B cell (primary cell): ENCODE measurements at regions not wholly inside any gene's neighbourhood (a gene's known extent, or its start where the extent isn't known, plus 50 kb on each side); places are given as distances from the start of the nearest gene placed in this dataset.

Experiments used
- ATAC-seq: fragments of 200-7000 bp; cut with Tn5 transposase; one replicate; pipeline ENCODE4 v1.10.0; 2021; ENCODE audit warnings: low read depth, mild to moderate bottlenecking, moderate number of reproducible peaks, moderate library complexity
- CTCF ChIA-PET: fragments of 350-600 bp; sonication (Branson Sonifier 250); formaldehyde crosslinking; loops from one replicate; lab custom pipeline; 2021; ENCODE audit warnings: antibody characterized with exemption, inconsistent platforms; lab: Charles Lee
- POLR2A ChIA-PET: fragments of 350-600 bp; sonication (Branson Sonifier 250); formaldehyde crosslinking; loops from one replicate; lab custom pipeline; 2021; ENCODE audit warnings: antibody characterized with exemption; lab: Charles Lee
- DNase-seq: peaks from one replicate; pipeline ENCODE4 v3.0.0; 2013
- H2AFZ ChIP-seq: 2 replicates; pipeline ENCODE4 v1.6.1; 2012; ENCODE audit warnings: mild to moderate bottlenecking, low read depth, low read length; ENCODE audit not compliant: insufficient read depth, poor library complexity, severe bottlenecking
- H3K27ac ChIP-seq, 2 donors: 1 replicate in 1 of 2; 2 replicates in 1 of 2; pipeline ENCODE4 v1.5.1; 2012 to 2013; ENCODE audit warnings: low read length in 2 of 2, mild to moderate bottlenecking in 2 of 2, moderate library complexity in 1 of 2
- H3K27me3 ChIP-seq, 4 experiments: fragments of 200-600 bp in 1 of 4; sonication (generic) in 1 of 4; replicated peaks in 1 of 4; 1 replicate in 2 of 4; 2 replicates in 2 of 4; pipeline versions ENCODE4 v1.6.1 to v1.7.0; 2013 to 2016; ENCODE audit warnings: low read length in 3 of 4, mild to moderate bottlenecking in 2 of 4, mixed read lengths in 1 of 4, moderate library complexity in 1 of 4; ENCODE audit not compliant: insufficient read depth in 4 of 4, control insufficient read depth in 3 of 4; ENCODE audit errors: control extremely low read depth in 1 of 4
- H3K36me3 ChIP-seq, 2 experiments: replicated peaks in 1 of 2; 1 replicate in 1 of 2; 2 replicates in 1 of 2; pipeline versions ENCODE4 v1.6.1 to v1.7.1; 2013; ENCODE audit warnings: low read length in 1 of 2; ENCODE audit not compliant: insufficient read depth in 2 of 2, control insufficient read depth in 1 of 2; ENCODE audit errors: control extremely low read depth in 1 of 2, extremely low read depth in 1 of 2
- H3K4me1 ChIP-seq, 2 donors: fragments of 200-600 bp in 1 of 2; sonication (generic) in 1 of 2; 1 replicate in 1 of 2; 2 replicates in 1 of 2; pipeline versions ENCODE4 v1.5.1 to v1.6.1; 2013 to 2017; ENCODE audit warnings: low read length in 2 of 2; ENCODE audit not compliant: control insufficient read depth in 2 of 2, insufficient read depth in 2 of 2
- H3K4me2 ChIP-seq: replicated peaks from 2 replicates; pipeline ENCODE3; 2012; ENCODE audit warnings: mild to moderate bottlenecking, low read depth, low read length; ENCODE audit not compliant: poor library complexity, severe bottlenecking
- H3K4me3 ChIP-seq, 5 experiments: fragments of 200-600 bp in 1 of 5; sonication (generic) in 1 of 5; 1 replicate in 3 of 5; 2 replicates in 2 of 5; pipeline versions ENCODE4 v1.5.1 to v1.7.0; 2011 to 2016; ENCODE audit warnings: low read length in 4 of 5, mild to moderate bottlenecking in 4 of 5, low read depth in 2 of 5, control low read depth in 1 of 5, moderate library complexity in 1 of 5; ENCODE audit not compliant: insufficient read depth in 1 of 5; ENCODE audit errors: control extremely low read depth in 1 of 5, extremely low read depth in 1 of 5
- H3K79me2 ChIP-seq: fragments of 200-600 bp; sonication (generic); one replicate; pipeline ENCODE4 v1.6.0; 2016; ENCODE audit warnings: low read length; ENCODE audit not compliant: control insufficient read depth, insufficient read depth
- H3K9ac ChIP-seq: fragments of 200-600 bp; sonication (generic); 2 replicates; pipeline ENCODE4 v1.6.1; 2017; ENCODE audit warnings: mild to moderate bottlenecking, low read length, moderate library complexity
- H3K9me3 ChIP-seq, 3 donors: one replicate each; pipeline versions ENCODE4 v1.6.1 to v1.7.1; 2013; ENCODE audit warnings: low read length in 2 of 3; ENCODE audit not compliant: control insufficient read depth in 2 of 3, insufficient read depth in 1 of 3; ENCODE audit errors: control extremely low read depth in 1 of 3
- H4K20me1 ChIP-seq: 2 replicates; pipeline ENCODE4 v1.6.0; 2012; ENCODE audit warnings: mild to moderate bottlenecking, low read length; ENCODE audit not compliant: insufficient read depth, control insufficient read depth, poor library complexity, severe bottlenecking
- H3K27ac Mint-ChIP-seq: one replicate; pipeline ENCODE4 v1.8.0; 2021; ENCODE audit warnings: mixed read lengths
- H3K27me3 Mint-ChIP-seq: one replicate; pipeline ENCODE4 v1.8.0; 2021; ENCODE audit warnings: mixed read lengths
- H3K4me1 Mint-ChIP-seq: one replicate; pipeline ENCODE4 v1.8.0; 2021; ENCODE audit warnings: mixed read lengths
- H3K4me3 Mint-ChIP-seq: one replicate; pipeline ENCODE4 v1.8.0; 2021; ENCODE audit warnings: mixed read lengths
- H3K9me3 Mint-ChIP-seq: one replicate; pipeline ENCODE4 v1.8.0; 2022; ENCODE audit warnings: mixed read lengths; ENCODE audit not compliant: insufficient read depth
- CTCF ChIP-seq: fragments of 200-600 bp; IDR thresholded peaks from one replicate; pipeline ENCODE4 v1.8.0; 2022; ENCODE audit warnings: antibody characterized with exemption, mild to moderate bottlenecking
- EZH2 ChIP-seq: IDR thresholded peaks from 2 replicates; pipeline ENCODE4 v1.6.1; 2012; ENCODE audit warnings: borderline replicate concordance, low read depth, mild to moderate bottlenecking, moderate library complexity, low read length; ENCODE audit not compliant: insufficient read depth, poor library complexity, severe bottlenecking
- WGBS: methylation state at CpG from one replicate; pipeline ENCODE4 v1.1.5; 2013; ENCODE audit warnings: missing lambda C conversion rate; ENCODE audit not compliant: insufficient coverage; 5-methylcytosine and 5-hydroxymethylcytosine counted together
- intact Hi-C: fragments of 100-400 bp; cut with micrococcal nuclease; formaldehyde crosslinking; loops from one replicate; pipeline ENCODE4 v1.10.0; 2022

DNA sequence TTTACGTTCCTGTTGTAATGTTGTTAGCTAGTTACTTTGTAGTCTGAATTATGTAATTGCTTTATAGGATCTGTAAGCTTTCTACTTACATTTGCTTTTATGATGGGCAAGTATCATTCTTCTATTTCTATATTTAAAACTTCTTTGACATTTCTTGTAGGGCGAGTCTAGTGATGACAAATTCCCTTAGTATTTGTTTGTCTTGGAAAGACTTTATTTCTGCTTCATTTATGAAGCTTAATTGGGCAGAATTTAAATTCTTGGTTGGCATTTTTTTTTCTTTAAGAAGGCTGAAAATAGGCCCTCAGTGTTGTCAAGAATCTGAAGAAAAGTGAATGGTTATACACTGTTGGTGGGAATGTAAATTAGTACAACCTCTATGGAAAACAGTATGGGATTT is 506.3 kb downstream of the TENT5A start:
- H4K20me1 ChIP-seq: no peaks in the 10 kb centered on the region
- CTCF ChIA-PET: no interaction called here
- no peak overlapping the region for H3K9ac ChIP-seq
- no peak overlapping the region for H2AFZ ChIP-seq
- H3K4me1 Mint-ChIP-seq: no peaks in the 10 kb centered on the region
- peaks cover 2% of the 10 kb centered on the region for H3K9me3 Mint-ChIP-seq
- no peaks in the 10 kb centered on the region for H3K79me2 ChIP-seq
- no peaks in the 10 kb centered on the region for H3K27me3 ChIP-seq
- no CpG with 5 or more reads among the region's 2 CpGs for WGBS
- H3K27me3 Mint-ChIP-seq: no peaks in the 10 kb centered on the region
- no peak overlapping the region for H3K4me2 ChIP-seq
- H3K36me3 ChIP-seq: no peaks in the 10 kb centered on the region
- no peak overlapping the region for H3K4me3 ChIP-seq
- DNase-seq: no peak
- intact Hi-C loops: no loop called here
- no peak overlapping the region for H3K27ac Mint-ChIP-seq
- TF ChIP-seq CTCF (no peak), EZH2 (no peak)
- H3K4me3 Mint-ChIP-seq: no peak overlapping the region
- POLR2A ChIA-PET: no interaction called here
- no peaks in the 10 kb centered on the region for H3K9me3 ChIP-seq
- no peaks in the 10 kb centered on the region for H3K4me1 ChIP-seq
- H3K27ac ChIP-seq: no peak overlapping the region
- no peak for ATAC-seq

DNA sequence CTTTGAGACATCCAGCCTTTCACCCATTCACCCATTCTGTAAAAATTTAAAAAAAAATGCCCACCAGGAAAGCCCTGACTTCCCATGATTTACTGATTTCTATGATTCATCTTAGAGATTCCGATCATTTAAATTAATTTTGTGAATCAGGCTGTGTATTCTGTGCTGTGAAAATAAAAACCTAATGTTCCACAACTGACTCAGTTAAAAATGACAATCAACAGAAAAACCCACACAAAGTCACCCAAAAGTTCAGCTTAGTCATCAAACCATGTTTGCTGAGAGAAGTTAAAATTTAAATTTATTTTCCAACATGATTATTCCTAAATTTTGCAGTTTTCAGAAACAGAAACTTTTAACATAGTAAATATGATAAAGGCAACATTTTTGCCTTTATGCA is 509.9 kb downstream of the TENT5A start:
- no peak overlapping the region for H2AFZ ChIP-seq
- DNase-seq: no peak
- POLR2A ChIA-PET: no interaction called here
- no peaks in the 10 kb centered on the region for H3K27me3 ChIP-seq
- no peaks in the 10 kb centered on the region for H3K4me1 ChIP-seq
- no peaks in the 10 kb centered on the region for H3K36me3 ChIP-seq
- H3K9ac ChIP-seq: no peak overlapping the region
- ATAC-seq: no peak
- H3K79me2 ChIP-seq: no peaks in the 10 kb centered on the region
- no peak overlapping the region for H3K4me2 ChIP-seq
- WGBS: no CpG with 5 or more reads among the region's 1 CpG
- Mint-ChIP-seq H3K27ac (no peak overlapping the region), H3K4me1 (no peaks in the 10 kb centered on the region), H3K4me3 (no peak overlapping the region), H3K27me3 (no peaks in the 10 kb centered on the region), H3K9me3 (peaks cover 2% of the 10 kb centered on the region)
- H3K9me3 ChIP-seq: no peaks in the 10 kb centered on the region
- H4K20me1 ChIP-seq: no peaks in the 10 kb centered on the region
- H3K4me3 ChIP-seq: no peak overlapping the region
- intact Hi-C loops: no loop called here
- TF ChIP-seq CTCF: no peak
- TF ChIP-seq EZH2: no peak
- H3K27ac ChIP-seq: no peak overlapping the region
- CTCF ChIA-PET: no interaction called here
